Naive thymus-derived CD8-positive, alpha-beta T cell (primary cell): ENCODE measurements at regions not wholly inside any gene's neighbourhood (a gene's known extent, or its start where the extent isn't known, plus 50 kb on each side); places are given as distances from the start of the nearest gene placed in this dataset.

Experiments
- ATAC-seq, 2 donors: fragments of 150-1000 bp; cut with Tn5 transposase in 1 of 2; sonication (Bioruptor Pico), chemical (Tn5 transposase) in 1 of 2; 1 replicate in 1 of 2; 2 replicates in 1 of 2; pipeline ENCODE4 v1.10.0; 2021; ENCODE audit warnings: mild to moderate bottlenecking in 2 of 2, moderate library complexity in 2 of 2
- POLR2A ChIA-PET: fragments of 350-600 bp; sonication (Branson Sonifier 250); formaldehyde crosslinking; loops from one replicate; lab custom pipeline; 2021; ENCODE audit warnings: antibody characterized with exemption; lab: Charles Lee
- DNase-seq, 10 donors: peaks; one replicate each; pipeline versions ENCODE4 v3.0.0 to v3.0.0-alpha.2; 2020 to 2022
- H3K27ac Mint-ChIP-seq, 10 donors: one replicate each; pipeline ENCODE4 v1.8.0; 2020 to 2022; ENCODE audit warnings: mild to moderate bottlenecking in 10 of 10, mixed read lengths in 10 of 10, moderate library complexity in 4 of 10, inconsistent platforms in 1 of 10
- H3K27me3 Mint-ChIP-seq, 5 donors: one replicate each; pipeline ENCODE4 v1.8.0; 2021 to 2022; ENCODE audit warnings: mixed read lengths in 5 of 5
- H3K36me3 Mint-ChIP-seq, 3 donors: one replicate each; pipeline ENCODE4 v1.8.0; 2020 to 2022; ENCODE audit warnings: mixed read lengths in 3 of 3, mild to moderate bottlenecking in 2 of 3, inconsistent platforms in 1 of 3
- H3K4me1 Mint-ChIP-seq, 4 donors: one replicate each; pipeline ENCODE4 v1.8.0; 2021 to 2022; ENCODE audit warnings: mixed read lengths in 4 of 4
- H3K4me3 Mint-ChIP-seq, 10 donors: one replicate each; pipeline ENCODE4 v1.8.0; 2020 to 2022; ENCODE audit warnings: mild to moderate bottlenecking in 10 of 10, mixed read lengths in 10 of 10, moderate library complexity in 6 of 10, inconsistent platforms in 1 of 10
- H3K9me3 Mint-ChIP-seq, 9 donors: one replicate each; pipeline ENCODE4 v1.8.0; 2020 to 2022; ENCODE audit warnings: mixed read lengths in 9 of 9, mild to moderate bottlenecking in 3 of 9, inconsistent platforms in 1 of 9, moderate library complexity in 1 of 9

- Mint-ChIP-seq H3K4me3 (no peak overlapping the region), H3K9me3 (peaks cover 0 to 12% (median 0%) of the 10 kb centered on the region in 9 donors), H3K36me3 (no peaks in the 10 kb centered on the region), H3K4me1 (no peaks in the 10 kb centered on the region), H3K27ac (no peak overlapping the region), H3K27me3 (peaks cover 0 to 2% (median 0%) of the 10 kb centered on the region in 5 donors)
- DNase-seq, result no peak
- no peak for ATAC-seq
- POLR2A ChIA-PET, result no interaction called here
These were observed 152.9 kb upstream of the SOX2 start for GRCh38 chr3:181558870-181559269.

- peaks cover 0 to 6% (median 2%) of the 10 kb centered on the region in 9 donors for H3K9me3 Mint-ChIP-seq
- no peaks in the 10 kb centered on the region for H3K36me3 Mint-ChIP-seq
- H3K27ac Mint-ChIP-seq, result no peak overlapping the region
- POLR2A ChIA-PET, result no interaction called here
- DNase-seq, result no peak
- H3K4me3 Mint-ChIP-seq, result no peak overlapping the region
- H3K27me3 Mint-ChIP-seq, result no peaks in the 10 kb centered on the region
- H3K4me1 Mint-ChIP-seq, result no peaks in the 10 kb centered on the region
- no peak for ATAC-seq
These were observed 156.0 kb upstream of the SOX2 start for GRCh38 chr3:181555681-181556080.

- ATAC-seq (no peak), DNase-seq (no peak)
- H3K36me3 Mint-ChIP-seq, result no peaks in the 10 kb centered on the region
- H3K9me3 Mint-ChIP-seq, result peaks cover 0 to 11% (median 4%) of the 10 kb centered on the region in 9 donors
- H3K4me1 Mint-ChIP-seq, result no peaks in the 10 kb centered on the region
- H3K27ac Mint-ChIP-seq, result no peak overlapping the region
- H3K27me3 Mint-ChIP-seq, result no peaks in the 10 kb centered on the region
- POLR2A ChIA-PET, result no interaction called here
- no peak overlapping the region for H3K4me3 Mint-ChIP-seq
These were observed 157.4 kb upstream of the SOX2 start for GRCh38 chr3:181554233-181554765.

GRCh38 chr3:181549266-181549665, 162.5 kb upstream of the SOX2 start:
- H3K9me3 Mint-ChIP-seq, result peaks cover 4 to 36% (median 20%) of the 10 kb centered on the region in 9 donors
- no peaks in the 10 kb centered on the region for H3K27me3 Mint-ChIP-seq
- ATAC-seq, result no peak

GRCh38 chr3:181541414-181541813, 170.3 kb upstream of the SOX2 start:
- no peaks in the 10 kb centered on the region for H3K4me1 Mint-ChIP-seq
- POLR2A ChIA-PET, result no interaction called here

More at GRCh38 chr3:181549266-181549665, 162.5 kb upstream of the SOX2 start:
- POLR2A ChIA-PET, result no interaction called here
- Mint-ChIP-seq H3K4me3 (no peak overlapping the region), H3K27ac (no peak overlapping the region), H3K36me3 (peaks cover 0 to 13% (median 0%) of the 10 kb centered on the region in 3 donors), H3K4me1 (no peaks in the 10 kb centered on the region)
- DNase-seq, result no peak

GRCh38 chr3:181534781-181535221, 176.9 kb upstream of the SOX2 start:
- H3K27me3 Mint-ChIP-seq, result no peaks in the 10 kb centered on the region
- H3K9me3 Mint-ChIP-seq, result peaks cover 0 to 18% (median 9%) of the 10 kb centered on the region in 9 donors
- no peak overlapping the region for H3K27ac Mint-ChIP-seq
- POLR2A ChIA-PET, result no interaction called here
- DNase-seq (no peak), ATAC-seq (no peak)
- no peaks in the 10 kb centered on the region for H3K36me3 Mint-ChIP-seq
- H3K4me3 Mint-ChIP-seq, result no peak overlapping the region
- H3K4me1 Mint-ChIP-seq, result no peaks in the 10 kb centered on the region

More at GRCh38 chr3:181541414-181541813, 170.3 kb upstream of the SOX2 start:
- DNase-seq (no peak), ATAC-seq (no peak)
- H3K27ac Mint-ChIP-seq, result no peak overlapping the region
- H3K4me3 Mint-ChIP-seq, result no peak overlapping the region
- H3K27me3 Mint-ChIP-seq, result no peaks in the 10 kb centered on the region
- H3K36me3 Mint-ChIP-seq, result no peaks in the 10 kb centered on the region
- peaks cover 10 to 40% (median 19%) of the 10 kb centered on the region in 9 donors for H3K9me3 Mint-ChIP-seq

GRCh38 chr3:181533811-181534210, 177.9 kb upstream of the SOX2 start:
- ATAC-seq, result no peak
- Mint-ChIP-seq H3K4me3 (no peak overlapping the region), H3K36me3 (no peaks in the 10 kb centered on the region), H3K27ac (no peak overlapping the region), H3K27me3 (no peaks in the 10 kb centered on the region), H3K9me3 (peaks cover under 1 to 18% (median 8%) of the 10 kb centered on the region in 9 donors), H3K4me1 (no peaks in the 10 kb centered on the region)
- DNase-seq, result no peak
- POLR2A ChIA-PET, result no interaction called here

GRCh38 chr3:181530584-181530983, 181.1 kb upstream of the SOX2 start:
- H3K27me3 Mint-ChIP-seq, result no peaks in the 10 kb centered on the region
- no peak for ATAC-seq
- H3K9me3 Mint-ChIP-seq, result peaks cover 0 to 37% (median 13%) of the 10 kb centered on the region in 9 donors
- H3K4me1 Mint-ChIP-seq, result no peaks in the 10 kb centered on the region
- peaks cover 0 to 4% (median 0%) of the 10 kb centered on the region in 3 donors for H3K36me3 Mint-ChIP-seq
- DNase-seq, result no peak
- POLR2A ChIA-PET, result no interaction called here
- H3K4me3 Mint-ChIP-seq, result no peak overlapping the region
- H3K27ac Mint-ChIP-seq, result no peak overlapping the region

GRCh38 chr3:181521831-181522230, 189.9 kb upstream of the SOX2 start:
- H3K27me3 Mint-ChIP-seq, result peaks cover 0 to 4% (median 0%) of the 10 kb centered on the region in 5 donors
- ATAC-seq, result no peak
- peaks cover 10 to 74% (median 34%) of the 10 kb centered on the region in 9 donors for H3K9me3 Mint-ChIP-seq
- H3K36me3 Mint-ChIP-seq, result peaks cover 0 to 29% (median 0%) of the 10 kb centered on the region in 3 donors
- no peaks in the 10 kb centered on the region for H3K4me1 Mint-ChIP-seq
- H3K27ac Mint-ChIP-seq, result no peak overlapping the region
- no peak for DNase-seq
- POLR2A ChIA-PET, result no interaction called here
- no peak overlapping the region for H3K4me3 Mint-ChIP-seq

GRCh38 chr3:181518222-181518621, 193.5 kb upstream of the SOX2 start:
- DNase-seq (no peak), ATAC-seq (no peak)
- peaks cover 15 to 52% (median 31%) of the 10 kb centered on the region in 9 donors for H3K9me3 Mint-ChIP-seq
- H3K27ac Mint-ChIP-seq, result no peak overlapping the region
- H3K4me1 Mint-ChIP-seq, result no peaks in the 10 kb centered on the region
- H3K27me3 Mint-ChIP-seq, result peaks cover 0 to 4% (median 0%) of the 10 kb centered on the region in 5 donors
- peaks cover 0 to 16% (median 0%) of the 10 kb centered on the region in 3 donors for H3K36me3 Mint-ChIP-seq
- no peak overlapping the region for H3K4me3 Mint-ChIP-seq
- POLR2A ChIA-PET, result no interaction called here

GRCh38 chr3:181512787-181513186, 198.9 kb upstream of the SOX2 start:
- Mint-ChIP-seq H3K4me3 (no peak overlapping the region), H3K4me1 (no peaks in the 10 kb centered on the region), H3K27ac (no peak overlapping the region), H3K36me3 (peaks cover 0 to 12% (median 0%) of the 10 kb centered on the region in 3 donors), H3K9me3 (peaks cover 25 to 57% (median 45%) of the 10 kb centered on the region in 9 donors), H3K27me3 (peaks cover 0 to 3% (median 0%) of the 10 kb centered on the region in 5 donors)
- ATAC-seq, result no peak
- POLR2A ChIA-PET, result no interaction called here
- DNase-seq, result no peak

GRCh38 chr3:181510500-181510899, 201.2 kb upstream of the SOX2 start:
- POLR2A ChIA-PET, result no interaction called here
- Mint-ChIP-seq H3K36me3 (peaks cover 0 to 17% (median 0%) of the 10 kb centered on the region in 3 donors), H3K9me3 (peaks cover 19 to 52% (median 42%) of the 10 kb centered on the region in 9 donors), H3K27ac (no peak overlapping the region), H3K27me3 (peaks cover 0 to 3% (median 0%) of the 10 kb centered on the region in 5 donors), H3K4me1 (no peaks in the 10 kb centered on the region), H3K4me3 (no peak overlapping the region)
- no peak for ATAC-seq
- DNase-seq, result no peak

- Mint-ChIP-seq H3K9me3 (peaks cover 0 to 9% (median 5%) of the 10 kb centered on the region in 9 donors), H3K4me3 (no peak overlapping the region), H3K36me3 (no peaks in the 10 kb centered on the region), H3K4me1 (no peaks in the 10 kb centered on the region), H3K27me3 (no peaks in the 10 kb centered on the region), H3K27ac (no peak overlapping the region)
- DNase-seq (no peak), ATAC-seq (no peak)
- POLR2A ChIA-PET, result no interaction called here
These were observed 214.4 kb upstream of the SOX2 start for GRCh38 chr3:181497358-181497757.

GRCh38 chr3:181493423-181493822, 218.3 kb upstream of the SOX2 start:
- Mint-ChIP-seq H3K27ac (no peak overlapping the region), H3K27me3 (peaks cover 0 to 4% (median 0%) of the 10 kb centered on the region in 5 donors), H3K4me1 (no peaks in the 10 kb centered on the region), H3K9me3 (peaks cover 0 to 9% (median 3%) of the 10 kb centered on the region in 9 donors), H3K36me3 (no peaks in the 10 kb centered on the region), H3K4me3 (no peak overlapping the region)
- ATAC-seq, result no peak
- DNase-seq, result no peak
- POLR2A ChIA-PET, result no interaction called here
